ENCODE measurements at regions not wholly inside any gene's neighbourhood (a gene's known extent, or its start where the extent isn't known, plus 50 kb on each side); places are given as distances from the start of the nearest gene placed in this dataset.

DNA sequence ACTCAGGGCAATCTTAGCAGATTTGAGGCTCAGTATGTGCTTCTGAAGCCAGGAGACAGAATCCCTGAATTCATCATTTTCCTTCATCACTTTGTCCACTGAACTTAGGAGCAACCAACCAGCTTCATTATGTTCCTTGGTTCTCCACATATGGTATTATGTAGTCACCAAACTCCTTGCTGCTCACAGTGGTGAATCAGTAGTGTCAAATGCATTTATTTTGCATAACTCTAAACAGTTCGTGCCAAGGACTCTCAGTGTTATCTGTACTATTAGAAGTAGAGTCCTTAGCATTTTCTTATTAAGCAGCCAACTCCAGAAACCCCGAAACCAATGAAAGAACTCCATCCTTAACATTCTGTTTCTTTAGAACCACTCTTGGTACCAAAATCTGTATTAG is 466.9 kb upstream of the RGS6 start:
- WGBS (ENCODE audit: insufficient coverage): 92% methylated on average over 1 of the region's 2 CpGs
- Mint-ChIP-seq H3K4me3 (no peak overlapping the region), H3K4me1 (peaks cover 5 to 12% of the 10 kb centered on the region in 2 donors), H3K27me3 (ENCODE audit: low read depth in 2 of 2) (no peaks in the 10 kb centered on the region), H3K36me3 (no peaks in the 10 kb centered on the region), H3K27ac (no peak overlapping the region), H3K9me3 (peaks cover 5 to 6% of the 10 kb centered on the region in 2 donors)
- Histone ChIP-seq H3K4me3 (ENCODE audit: low read length) (no peak overlapping the region), H3K9me3 (ENCODE audit: control insufficient read depth, insufficient read depth, low read length) (peaks cover 3% of the 10 kb centered on the region), H3K27ac (ENCODE audit: low read length) (no peak overlapping the region), H3K4me1 (ENCODE audit: control insufficient read depth, insufficient read depth, low read length) (no peaks in the 10 kb centered on the region), H3K27me3 (ENCODE audit: control insufficient read depth, insufficient read depth, low read length) (no peaks in the 10 kb centered on the region), H3K36me3 (ENCODE audit: control insufficient read depth, insufficient read depth, low read length) (no peaks in the 10 kb centered on the region)
- ATAC-seq: no peak
- no peak for DNase-seq
- intact Hi-C loops (cut with micrococcal nuclease): no loop called here
- TF ChIP-seq, protein P1, sequence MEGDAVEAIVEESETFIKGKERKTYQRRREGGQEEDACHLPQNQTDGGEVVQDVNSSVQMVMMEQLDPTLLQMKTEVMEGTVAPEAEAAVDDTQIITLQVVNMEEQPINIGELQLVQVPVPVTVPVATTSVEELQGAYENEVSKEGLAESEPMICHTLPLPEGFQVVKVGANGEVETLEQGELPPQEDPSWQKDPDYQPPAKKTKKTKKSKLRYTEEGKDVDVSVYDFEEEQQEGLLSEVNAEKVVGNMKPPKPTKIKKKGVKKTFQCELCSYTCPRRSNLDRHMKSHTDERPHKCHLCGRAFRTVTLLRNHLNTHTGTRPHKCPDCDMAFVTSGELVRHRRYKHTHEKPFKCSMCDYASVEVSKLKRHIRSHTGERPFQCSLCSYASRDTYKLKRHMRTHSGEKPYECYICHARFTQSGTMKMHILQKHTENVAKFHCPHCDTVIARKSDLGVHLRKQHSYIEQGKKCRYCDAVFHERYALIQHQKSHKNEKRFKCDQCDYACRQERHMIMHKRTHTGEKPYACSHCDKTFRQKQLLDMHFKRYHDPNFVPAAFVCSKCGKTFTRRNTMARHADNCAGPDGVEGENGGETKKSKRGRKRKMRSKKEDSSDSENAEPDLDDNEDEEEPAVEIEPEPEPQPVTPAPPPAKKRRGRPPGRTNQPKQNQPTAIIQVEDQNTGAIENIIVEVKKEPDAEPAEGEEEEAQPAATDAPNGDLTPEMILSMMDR (IDR thresholded peaks at IDR 0.05): no peak

DNA sequence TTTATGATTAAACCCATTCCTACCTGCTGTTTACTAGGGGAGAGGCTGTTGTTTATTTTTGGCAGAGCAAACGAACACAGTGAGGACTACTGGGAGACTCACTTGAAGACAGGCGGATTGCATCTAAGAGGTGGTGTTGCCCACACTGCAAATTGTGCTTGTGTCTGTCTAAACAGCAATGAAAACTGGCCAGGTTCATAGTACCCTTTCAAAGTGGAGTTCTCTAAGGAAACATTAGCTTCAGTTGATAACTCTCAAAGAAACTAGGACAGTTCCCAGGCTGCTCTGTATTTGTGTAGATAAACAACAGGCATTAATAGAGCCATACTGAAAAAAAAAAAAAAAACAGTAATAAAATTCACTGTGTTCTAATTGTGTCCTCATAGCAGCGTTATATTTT is 466.0 kb upstream of the RGS6 start:
- TF ChIP-seq, protein P1 (IDR thresholded peaks at IDR 0.05): no peak
- intact Hi-C loops (cut with micrococcal nuclease): no loop called here
- H3K9me3 ChIP-seq (ENCODE audit: control insufficient read depth, insufficient read depth, low read length): peaks cover 3% of the 10 kb centered on the region
- Mint-ChIP-seq H3K36me3 (no peaks in the 10 kb centered on the region), H3K4me1 (peaks cover 5 to 13% of the 10 kb centered on the region in 2 donors), H3K27ac (no peak overlapping the region), H3K9me3 (peaks cover 5 to 6% of the 10 kb centered on the region in 2 donors), H3K4me3 (no peak overlapping the region), H3K27me3 (ENCODE audit: low read depth in 2 of 2) (no peaks in the 10 kb centered on the region)
- ATAC-seq: no peak
- H3K36me3 ChIP-seq (ENCODE audit: control insufficient read depth, insufficient read depth, low read length): no peaks in the 10 kb centered on the region
- H3K4me3 ChIP-seq (ENCODE audit: low read length): no peak overlapping the region
- H3K4me1 ChIP-seq (ENCODE audit: control insufficient read depth, insufficient read depth, low read length): no peaks in the 10 kb centered on the region
- no peak overlapping the region for H3K27ac ChIP-seq (ENCODE audit: low read length)
- no peaks in the 10 kb centered on the region for H3K27me3 ChIP-seq (ENCODE audit: control insufficient read depth, insufficient read depth, low read length)
- DNase-seq: no peak
- WGBS (ENCODE audit: insufficient coverage): 95% methylated on average over 2 of the region's 3 CpGs

DNA sequence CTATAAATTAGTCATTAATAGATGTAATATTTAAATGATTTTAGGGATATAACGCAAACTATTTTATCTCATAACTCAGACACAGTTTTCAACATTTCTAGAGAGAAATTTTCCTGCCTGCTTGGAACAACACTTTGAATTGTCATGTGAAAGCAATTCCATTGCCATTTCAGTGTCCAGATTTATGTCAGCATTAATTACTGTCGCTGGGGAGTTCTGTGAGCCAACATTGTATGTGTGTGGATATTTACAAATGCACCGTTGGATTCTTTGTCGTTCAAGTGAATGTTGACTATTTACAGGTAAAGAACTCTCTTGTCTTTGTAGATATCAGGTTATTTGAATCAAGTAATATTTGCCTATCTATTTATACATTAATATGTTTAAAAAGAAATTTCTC is 465.3 kb upstream of the RGS6 start:
- Histone ChIP-seq H3K27me3 (ENCODE audit: control insufficient read depth, insufficient read depth, low read length) (no peaks in the 10 kb centered on the region), H3K4me3 (ENCODE audit: low read length) (no peak overlapping the region), H3K36me3 (ENCODE audit: control insufficient read depth, insufficient read depth, low read length) (no peaks in the 10 kb centered on the region), H3K9me3 (ENCODE audit: control insufficient read depth, insufficient read depth, low read length) (peaks cover 3% of the 10 kb centered on the region), H3K27ac (ENCODE audit: low read length) (no peak overlapping the region), H3K4me1 (ENCODE audit: control insufficient read depth, insufficient read depth, low read length) (no peaks in the 10 kb centered on the region)
- Mint-ChIP-seq H3K36me3 (no peaks in the 10 kb centered on the region), H3K9me3 (peaks cover 5 to 6% of the 10 kb centered on the region in 2 donors), H3K4me1 (peaks cover 5 to 18% of the 10 kb centered on the region in 2 donors), H3K27me3 (ENCODE audit: low read depth in 2 of 2) (no peaks in the 10 kb centered on the region), H3K4me3 (no peak overlapping the region), H3K27ac (no peak overlapping the region)
- intact Hi-C loops (cut with micrococcal nuclease): no loop called here
- WGBS (ENCODE audit: insufficient coverage): 89% methylated on average over 3 of the region's 4 CpGs
- TF ChIP-seq, protein P1 (IDR thresholded peaks at IDR 0.05): no peak
- ATAC-seq (no peak), DNase-seq (no peak)

DNA sequence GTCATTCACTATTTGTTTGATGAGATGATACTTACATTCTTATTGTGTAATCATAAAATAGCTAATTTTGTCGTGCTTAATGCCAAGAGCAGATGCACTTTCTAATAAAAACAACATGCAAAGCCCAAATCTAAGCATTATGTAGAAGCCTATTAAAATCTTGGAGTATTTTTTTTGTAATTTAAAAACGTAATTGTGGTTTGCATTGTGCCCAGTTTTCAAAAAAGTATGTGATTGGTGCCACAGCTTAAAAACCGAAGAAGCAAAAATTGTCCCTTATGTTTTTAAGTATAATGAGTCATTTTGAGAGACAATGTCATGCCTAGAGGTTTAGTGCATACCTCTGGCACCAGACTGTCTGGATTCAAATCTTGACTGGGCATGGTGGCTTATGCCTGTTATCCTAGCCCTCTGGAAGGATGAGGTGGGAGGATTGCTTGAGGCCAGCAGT is 464.8 kb upstream of the RGS6 start:
- Mint-ChIP-seq H3K27ac (no peak overlapping the region), H3K27me3 (ENCODE audit: low read depth in 2 of 2) (no peaks in the 10 kb centered on the region), H3K4me3 (no peak overlapping the region), H3K4me1 (peaks cover 5 to 22% of the 10 kb centered on the region in 2 donors), H3K36me3 (no peaks in the 10 kb centered on the region), H3K9me3 (peaks cover 5 to 6% of the 10 kb centered on the region in 2 donors)
- intact Hi-C loops (cut with micrococcal nuclease): no loop called here
- DNase-seq (no peak), ATAC-seq (no peak)
- H3K36me3 ChIP-seq (ENCODE audit: control insufficient read depth, insufficient read depth, low read length): no peaks in the 10 kb centered on the region
- no peaks in the 10 kb centered on the region for H3K4me1 ChIP-seq (ENCODE audit: control insufficient read depth, insufficient read depth, low read length)
- H3K27ac ChIP-seq (ENCODE audit: low read length): no peak overlapping the region
- no peaks in the 10 kb centered on the region for H3K27me3 ChIP-seq (ENCODE audit: control insufficient read depth, insufficient read depth, low read length)
- no peak overlapping the region for H3K4me3 ChIP-seq (ENCODE audit: low read length)
- H3K9me3 ChIP-seq (ENCODE audit: control insufficient read depth, insufficient read depth, low read length): peaks cover 3% of the 10 kb centered on the region
- TF ChIP-seq, protein P1 (IDR thresholded peaks at IDR 0.05): no peak
- WGBS (ENCODE audit: insufficient coverage): 90% methylated on average over 2 of the region's 3 CpGs
